ENCODE measurements at regions not wholly inside any gene's neighbourhood (a gene's known extent, or its start where the extent isn't known, plus 50 kb on each side); places are given as distances from the start of the nearest gene placed in this dataset.
"Not testable (repeated sequence)": the region's sequence is repeated elsewhere in the genome, so short reads cannot be mapped to it uniquely, and the experiment has no call there.

GRCh38 chr1:65577982-65578381 lies 157.5 kb downstream of the LEPR start:
- not testable (repeated sequence) for H3K27me3 ChIP-seq (ENCODE audit: control insufficient read depth, insufficient read depth, low read length); H3K4me3 ChIP-seq (ENCODE audit: low read length); DNase-seq; H3K27ac ChIP-seq (ENCODE audit: low read length); H3K4me1 ChIP-seq (ENCODE audit: control insufficient read depth, insufficient read depth, low read length); H3K9me3 ChIP-seq (replicated peaks; ENCODE audit: control insufficient read depth, low read depth, low read length); H3K36me3 ChIP-seq (ENCODE audit: control insufficient read depth, insufficient read depth, low read length)
- no CpG with 5 or more reads among the region's 3 CpGs for WGBS (ENCODE audit: insufficient coverage)

GRCh38 chr1:65581119-65581518 lies 160.7 kb downstream of the LEPR start:
- Histone ChIP-seq H3K36me3 (ENCODE audit: control insufficient read depth, insufficient read depth, low read length) (no peaks in the 10 kb centered on the region), H3K27ac (ENCODE audit: low read length) (no peak overlapping the region), H3K4me1 (ENCODE audit: control insufficient read depth, insufficient read depth, low read length) (no peaks in the 10 kb centered on the region), H3K4me3 (ENCODE audit: low read length) (no peak overlapping the region), H3K9me3 (replicated peaks; ENCODE audit: control insufficient read depth, low read depth, low read length) (no peaks in the 10 kb centered on the region), H3K27me3 (ENCODE audit: control insufficient read depth, insufficient read depth, low read length) (no peaks in the 10 kb centered on the region)
- no peak for DNase-seq
- WGBS (ENCODE audit: insufficient coverage): 100% methylated on average over 2 of the region's 2 CpGs

GRCh38 chr1:65584399-65584798 lies 163.9 kb downstream of the LEPR start:
- H3K36me3 ChIP-seq (ENCODE audit: control insufficient read depth, insufficient read depth, low read length): no peaks in the 10 kb centered on the region
- DNase-seq: no peak
- no peak overlapping the region for H3K4me3 ChIP-seq (ENCODE audit: low read length)
- H3K4me1 ChIP-seq (ENCODE audit: control insufficient read depth, insufficient read depth, low read length): no peaks in the 10 kb centered on the region
- H3K9me3 ChIP-seq (replicated peaks; ENCODE audit: control insufficient read depth, low read depth, low read length): no peaks in the 10 kb centered on the region
- no peaks in the 10 kb centered on the region for H3K27me3 ChIP-seq (ENCODE audit: control insufficient read depth, insufficient read depth, low read length)
- WGBS (ENCODE audit: insufficient coverage): no CpG with 5 or more reads among the region's 2 CpGs
- no peak overlapping the region for H3K27ac ChIP-seq (ENCODE audit: low read length)

GRCh38 chr1:65590279-65590678 lies 169.8 kb downstream of the LEPR start:
- DNase-seq: no peak
- H3K27ac ChIP-seq (ENCODE audit: low read length): no peak overlapping the region
- H3K4me3 ChIP-seq (ENCODE audit: low read length): no peak overlapping the region
- WGBS (ENCODE audit: insufficient coverage): no CpG with 5 or more reads among the region's 2 CpGs
- no peaks in the 10 kb centered on the region for H3K4me1 ChIP-seq (ENCODE audit: control insufficient read depth, insufficient read depth, low read length)
- H3K9me3 ChIP-seq (replicated peaks; ENCODE audit: control insufficient read depth, low read depth, low read length): no peaks in the 10 kb centered on the region
- no peaks in the 10 kb centered on the region for H3K36me3 ChIP-seq (ENCODE audit: control insufficient read depth, insufficient read depth, low read length)
- no peaks in the 10 kb centered on the region for H3K27me3 ChIP-seq (ENCODE audit: control insufficient read depth, insufficient read depth, low read length)

- WGBS (ENCODE audit: insufficient coverage): no CpG with 5 or more reads among the region's 2 CpGs
- no peaks in the 10 kb centered on the region for H3K4me1 ChIP-seq (ENCODE audit: control insufficient read depth, insufficient read depth, low read length)
- H3K27me3 ChIP-seq (ENCODE audit: control insufficient read depth, insufficient read depth, low read length): no peaks in the 10 kb centered on the region
- no peak overlapping the region for H3K4me3 ChIP-seq (ENCODE audit: low read length)
- H3K36me3 ChIP-seq (ENCODE audit: control insufficient read depth, insufficient read depth, low read length): no peaks in the 10 kb centered on the region
- DNase-seq: no peak
- H3K27ac ChIP-seq (ENCODE audit: low read length): no peak overlapping the region
- no peaks in the 10 kb centered on the region for H3K9me3 ChIP-seq (replicated peaks; ENCODE audit: control insufficient read depth, low read depth, low read length)
Measured at GRCh38 chr1:65593516-65593915, 173.0 kb downstream of the LEPR start.

- Histone ChIP-seq H3K27ac (ENCODE audit: low read length) (no peak overlapping the region), H3K27me3 (ENCODE audit: control insufficient read depth, insufficient read depth, low read length) (no peaks in the 10 kb centered on the region), H3K9me3 (replicated peaks; ENCODE audit: control insufficient read depth, low read depth, low read length) (no peaks in the 10 kb centered on the region), H3K36me3 (ENCODE audit: control insufficient read depth, insufficient read depth, low read length) (no peaks in the 10 kb centered on the region), H3K4me1 (ENCODE audit: control insufficient read depth, insufficient read depth, low read length) (no peaks in the 10 kb centered on the region), H3K4me3 (ENCODE audit: low read length) (no peak overlapping the region)
- WGBS (ENCODE audit: insufficient coverage): no CpG with 5 or more reads among the region's 2 CpGs
- no peak for DNase-seq
Measured at GRCh38 chr1:65595724-65596123, 175.3 kb downstream of the LEPR start.

- Histone ChIP-seq H3K4me1 (ENCODE audit: control insufficient read depth, insufficient read depth, low read length) (no peaks in the 10 kb centered on the region), H3K27ac (ENCODE audit: low read length) (no peak overlapping the region), H3K36me3 (ENCODE audit: control insufficient read depth, insufficient read depth, low read length) (no peaks in the 10 kb centered on the region), H3K4me3 (ENCODE audit: low read length) (no peak overlapping the region), H3K9me3 (replicated peaks; ENCODE audit: control insufficient read depth, low read depth, low read length) (no peaks in the 10 kb centered on the region), H3K27me3 (ENCODE audit: control insufficient read depth, insufficient read depth, low read length) (no peaks in the 10 kb centered on the region)
- DNase-seq: no peak
- WGBS (ENCODE audit: insufficient coverage): 100% methylated on average over 1 of the region's 2 CpGs
Measured at GRCh38 chr1:65596768-65597167, 176.3 kb downstream of the LEPR start.

- Histone ChIP-seq H3K27me3 (ENCODE audit: control insufficient read depth, insufficient read depth, low read length) (no peaks in the 10 kb centered on the region), H3K27ac (ENCODE audit: low read length) (no peak overlapping the region), H3K36me3 (ENCODE audit: control insufficient read depth, insufficient read depth, low read length) (no peaks in the 10 kb centered on the region), H3K9me3 (replicated peaks; ENCODE audit: control insufficient read depth, low read depth, low read length) (no peaks in the 10 kb centered on the region), H3K4me3 (ENCODE audit: low read length) (no peak overlapping the region), H3K4me1 (ENCODE audit: control insufficient read depth, insufficient read depth, low read length) (no peaks in the 10 kb centered on the region)
- DNase-seq: peak; percentile 23
- WGBS (ENCODE audit: insufficient coverage): no CpG with 5 or more reads among the region's 1 CpG
Measured at GRCh38 chr1:65605621-65606020, 185.2 kb downstream of the LEPR start.

- H3K36me3 ChIP-seq (ENCODE audit: control insufficient read depth, insufficient read depth, low read length): no peaks in the 10 kb centered on the region
- WGBS (ENCODE audit: insufficient coverage): no CpG with 5 or more reads among the region's 3 CpGs
- no peaks in the 10 kb centered on the region for H3K4me1 ChIP-seq (ENCODE audit: control insufficient read depth, insufficient read depth, low read length)
- no peak overlapping the region for H3K4me3 ChIP-seq (ENCODE audit: low read length)
- H3K27me3 ChIP-seq (ENCODE audit: control insufficient read depth, insufficient read depth, low read length): no peaks in the 10 kb centered on the region
- no peaks in the 10 kb centered on the region for H3K9me3 ChIP-seq (replicated peaks; ENCODE audit: control insufficient read depth, low read depth, low read length)
- H3K27ac ChIP-seq (ENCODE audit: low read length): no peak overlapping the region
- no peak for DNase-seq
Measured at GRCh38 chr1:65606426-65606825, 186.0 kb downstream of the LEPR start.

GRCh38 chr1:65613884-65614283 lies 178.8 kb upstream of the PDE4B start:
- no peak overlapping the region for H3K27ac ChIP-seq (ENCODE audit: low read length)
- DNase-seq: no peak
- WGBS (ENCODE audit: insufficient coverage): no CpG with 5 or more reads among the region's 2 CpGs
- H3K4me1 ChIP-seq (ENCODE audit: control insufficient read depth, insufficient read depth, low read length): no peaks in the 10 kb centered on the region
- no peaks in the 10 kb centered on the region for H3K27me3 ChIP-seq (ENCODE audit: control insufficient read depth, insufficient read depth, low read length)
- no peak overlapping the region for H3K4me3 ChIP-seq (ENCODE audit: low read length)
- H3K9me3 ChIP-seq (replicated peaks; ENCODE audit: control insufficient read depth, low read depth, low read length): no peaks in the 10 kb centered on the region
- no peaks in the 10 kb centered on the region for H3K36me3 ChIP-seq (ENCODE audit: control insufficient read depth, insufficient read depth, low read length)

- H3K4me1 ChIP-seq (ENCODE audit: control insufficient read depth, insufficient read depth, low read length): no peaks in the 10 kb centered on the region
- no peak overlapping the region for H3K27ac ChIP-seq (ENCODE audit: low read length)
- WGBS (ENCODE audit: insufficient coverage): 40% methylated on average over 1 of the region's 2 CpGs
- H3K4me3 ChIP-seq (ENCODE audit: low read length): no peak overlapping the region
- DNase-seq: no peak
- no peaks in the 10 kb centered on the region for H3K27me3 ChIP-seq (ENCODE audit: control insufficient read depth, insufficient read depth, low read length)
- no peaks in the 10 kb centered on the region for H3K9me3 ChIP-seq (replicated peaks; ENCODE audit: control insufficient read depth, low read depth, low read length)
- H3K36me3 ChIP-seq (ENCODE audit: control insufficient read depth, insufficient read depth, low read length): no peaks in the 10 kb centered on the region
Measured at GRCh38 chr1:65615859-65616258, 176.8 kb upstream of the PDE4B start.
